ENCODE measurements at regions not wholly inside any gene's neighbourhood (a gene's known extent, or its start where the extent isn't known, plus 50 kb on each side); places are given as distances from the start of the nearest gene placed in this dataset.
A peak's percentile ranks its signal among the peaks of the same experiment; 100 is the strongest.

DNA sequence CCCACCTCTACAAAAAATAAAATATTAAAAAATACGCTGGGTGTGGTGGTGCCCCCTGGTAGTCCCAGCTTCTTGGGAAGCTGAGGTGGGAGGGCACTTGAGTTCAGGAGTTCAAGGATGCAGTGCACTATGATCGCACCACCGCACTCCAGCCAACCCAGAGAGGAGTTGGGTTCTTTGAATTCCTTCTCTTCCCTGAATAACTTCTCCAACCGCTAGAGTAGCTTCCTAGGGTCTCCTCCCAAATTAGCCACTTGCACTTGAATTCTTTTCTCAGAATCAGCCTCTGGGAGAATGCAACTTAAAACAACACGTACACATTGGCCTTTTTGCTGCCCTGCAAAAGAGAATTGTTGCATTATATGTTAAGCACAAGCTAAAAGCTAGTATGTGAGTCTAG, 272.5 kb downstream of the ABHD5 start (continued):
- TF ChIP-seq, protein P1, sequence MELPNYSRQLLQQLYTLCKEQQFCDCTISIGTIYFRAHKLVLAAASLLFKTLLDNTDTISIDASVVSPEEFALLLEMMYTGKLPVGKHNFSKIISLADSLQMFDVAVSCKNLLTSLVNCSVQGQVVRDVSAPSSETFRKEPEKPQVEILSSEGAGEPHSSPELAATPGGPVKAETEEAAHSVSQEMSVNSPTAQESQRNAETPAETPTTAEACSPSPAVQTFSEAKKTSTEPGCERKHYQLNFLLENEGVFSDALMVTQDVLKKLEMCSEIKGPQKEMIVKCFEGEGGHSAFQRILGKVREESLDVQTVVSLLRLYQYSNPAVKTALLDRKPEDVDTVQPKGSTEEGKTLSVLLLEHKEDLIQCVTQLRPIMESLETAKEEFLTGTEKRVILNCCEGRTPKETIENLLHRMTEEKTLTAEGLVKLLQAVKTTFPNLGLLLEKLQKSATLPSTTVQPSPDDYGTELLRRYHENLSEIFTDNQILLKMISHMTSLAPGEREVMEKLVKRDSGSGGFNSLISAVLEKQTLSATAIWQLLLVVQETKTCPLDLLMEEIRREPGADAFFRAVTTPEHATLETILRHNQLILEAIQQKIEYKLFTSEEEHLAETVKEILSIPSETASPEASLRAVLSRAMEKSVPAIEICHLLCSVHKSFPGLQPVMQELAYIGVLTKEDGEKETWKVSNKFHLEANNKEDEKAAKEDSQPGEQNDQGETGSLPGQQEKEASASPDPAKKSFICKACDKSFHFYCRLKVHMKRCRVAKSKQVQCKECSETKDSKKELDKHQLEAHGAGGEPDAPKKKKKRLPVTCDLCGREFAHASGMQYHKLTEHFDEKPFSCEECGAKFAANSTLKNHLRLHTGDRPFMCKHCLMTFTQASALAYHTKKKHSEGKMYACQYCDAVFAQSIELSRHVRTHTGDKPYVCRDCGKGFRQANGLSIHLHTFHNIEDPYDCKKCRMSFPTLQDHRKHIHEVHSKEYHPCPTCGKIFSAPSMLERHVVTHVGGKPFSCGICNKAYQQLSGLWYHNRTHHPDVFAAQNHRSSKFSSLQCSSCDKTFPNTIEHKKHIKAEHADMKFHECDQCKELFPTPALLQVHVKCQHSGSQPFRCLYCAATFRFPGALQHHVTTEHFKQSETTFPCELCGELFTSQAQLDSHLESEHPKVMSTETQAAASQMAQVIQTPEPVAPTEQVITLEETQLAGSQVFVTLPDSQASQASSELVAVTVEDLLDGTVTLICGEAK (IDR thresholded peaks at IDR 0.05; ENCODE audit: borderline replicate concordance) = no peak
- TF ChIP-seq ASH2L (IDR thresholded peaks at IDR 0.05; ENCODE audit: borderline replicate concordance, low read depth) = no peak
- no peak for TF ChIP-seq RB1 (IDR thresholded peaks at IDR 0.05; ENCODE audit: borderline replicate concordance)

DNA sequence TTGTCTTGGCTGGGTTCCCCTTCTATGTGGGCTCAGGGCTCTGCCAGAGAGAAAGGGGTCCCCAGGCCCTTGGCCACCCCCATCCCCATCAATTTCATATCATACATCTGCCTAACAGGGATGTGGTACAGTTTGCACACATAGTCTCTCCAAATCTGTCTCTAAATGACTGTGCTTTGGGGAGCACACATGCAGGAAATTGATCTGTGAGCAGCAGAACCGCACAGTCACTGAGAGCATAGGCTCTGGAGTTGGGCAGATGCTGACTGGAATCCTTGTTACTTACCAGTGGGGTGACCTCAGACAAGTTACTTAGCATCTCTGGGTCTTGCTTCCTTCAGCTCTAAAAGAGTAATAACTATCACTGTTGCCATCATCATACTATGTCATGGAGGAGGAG, 273.9 kb downstream of the ABHD5 start:
- intact Hi-C loops (cut with micrococcal nuclease; ENCODE audit: unreplicated experiment) (no loop called here), in situ Hi-C loops (cut with MboI) (no loop called here)
- ChIA-PET RAD21 (ENCODE audit: unreplicated experiment) (no interaction called here), SMC1A (ENCODE audit: uncharacterized antibody, unreplicated experiment) (interaction anchor here (0.7 kb wide), 1 partner anchor 10 kb away, joined by 3 read pairs; no protein-coding TSS in a partner anchor), POLR2A (interaction anchor here (1.0 kb wide), 1 partner anchor 9 kb away, joined by 4 read pairs; no protein-coding TSS in a partner anchor), CTCF (interaction anchor here (1.4 kb wide), 1 partner anchor 11 kb away, joined by 6 read pairs; no protein-coding TSS in a partner anchor)
- Histone ChIP-seq H3K27me3 (replicated peaks in 1 of 2; ENCODE audit: control insufficient read depth in 2 of 2, insufficient read depth in 2 of 2, low read length in 1 of 2) (peaks cover 3 to 5% of the 10 kb centered on the region in 2 experiments; a peak in 2 of 4 replicates), H3K9ac (ENCODE audit: control insufficient read depth, insufficient read depth, low read length) (no peak overlapping the region), H3K27ac (ENCODE audit: control insufficient read depth, insufficient read depth) (no peak overlapping the region), H3K79me2 (ENCODE audit: control insufficient read depth, insufficient read depth, low read length) (no peaks in the 10 kb centered on the region), H2AFZ (ENCODE audit: control insufficient read depth, low read depth, low read length) (no peak overlapping the region), H3K4me3 (no peak overlapping the region), H3K9me3 (replicated peaks; ENCODE audit: control insufficient read depth, insufficient read depth, low read length) (no peaks in the 10 kb centered on the region; the same call in 2 of the 3 replicates), H3K4me1 (ENCODE audit: control insufficient read depth, insufficient read depth, low read length) (peaks cover 21% of the 10 kb centered on the region), H4K20me1 (ENCODE audit: control insufficient read depth, insufficient read depth) (no peaks in the 10 kb centered on the region; the same call in 1 of the 2 replicates), H3K4me2 (ENCODE audit: control insufficient read depth, insufficient read depth) (no peak overlapping the region), H3K36me3 (ENCODE audit: control insufficient read depth in 2 of 2, insufficient read depth in 2 of 2, low read length in 1 of 2) (no peaks in the 10 kb centered on the region)
- ATAC-seq (peak; percentile 31; the same call in 2 of the 3 replicates), DNase-seq (ENCODE audit: low read depth, low spot score) (no peak), FAIRE-seq (peak; percentile 71)
- TF ChIP-seq RUNX3 (IDR thresholded peaks at IDR 0.05; ENCODE audit: low read length) (peak; percentile 39), YBX1 (IDR thresholded peaks at IDR 0.05) (no peak)
- TF ChIP-seq, protein P2, sequence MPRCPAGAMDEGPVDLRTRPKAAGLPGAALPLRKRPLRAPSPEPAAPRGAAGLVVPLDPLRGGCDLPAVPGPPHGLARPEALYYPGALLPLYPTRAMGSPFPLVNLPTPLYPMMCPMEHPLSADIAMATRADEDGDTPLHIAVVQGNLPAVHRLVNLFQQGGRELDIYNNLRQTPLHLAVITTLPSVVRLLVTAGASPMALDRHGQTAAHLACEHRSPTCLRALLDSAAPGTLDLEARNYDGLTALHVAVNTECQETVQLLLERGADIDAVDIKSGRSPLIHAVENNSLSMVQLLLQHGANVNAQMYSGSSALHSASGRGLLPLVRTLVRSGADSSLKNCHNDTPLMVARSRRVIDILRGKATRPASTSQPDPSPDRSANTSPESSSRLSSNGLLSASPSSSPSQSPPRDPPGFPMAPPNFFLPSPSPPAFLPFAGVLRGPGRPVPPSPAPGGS (IDR thresholded peaks at IDR 0.05; ENCODE audit: borderline replicate concordance, insufficient read depth, low read depth, low read length, poor library complexity, severe bottlenecking) = no peak
- TF ChIP-seq, protein P3, sequence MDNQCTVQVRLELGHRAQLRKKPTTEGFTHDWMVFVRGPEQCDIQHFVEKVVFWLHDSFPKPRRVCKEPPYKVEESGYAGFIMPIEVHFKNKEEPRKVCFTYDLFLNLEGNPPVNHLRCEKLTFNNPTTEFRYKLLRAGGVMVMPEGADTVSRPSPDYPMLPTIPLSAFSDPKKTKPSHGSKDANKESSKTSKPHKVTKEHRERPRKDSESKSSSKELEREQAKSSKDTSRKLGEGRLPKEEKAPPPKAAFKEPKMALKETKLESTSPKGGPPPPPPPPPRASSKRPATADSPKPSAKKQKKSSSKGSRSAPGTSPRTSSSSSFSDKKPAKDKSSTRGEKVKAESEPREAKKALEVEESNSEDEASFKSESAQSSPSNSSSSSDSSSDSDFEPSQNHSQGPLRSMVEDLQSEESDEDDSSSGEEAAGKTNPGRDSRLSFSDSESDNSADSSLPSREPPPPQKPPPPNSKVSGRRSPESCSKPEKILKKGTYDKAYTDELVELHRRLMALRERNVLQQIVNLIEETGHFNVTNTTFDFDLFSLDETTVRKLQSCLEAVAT (IDR thresholded peaks at IDR 0.05) = no peak
- WGBS (ENCODE audit: insufficient coverage, insufficient replicate concordance, low lambda C conversion rate, missing lambda C conversion rate) = 43% methylated on average over 1 of the region's 1 CpG
- no TSS peak for BruUV-seq (replicated peaks)
